Right lobe of liver (tissue), 4 donors: ENCODE measurements at regions not wholly inside any gene's neighbourhood (a gene's known extent, or its start where the extent isn't known, plus 50 kb on each side); places are given as distances from the start of the nearest gene placed in this dataset.

ENCODE experiments used
- POLR2A ChIP-seq: fragments of 450-650 bp; IDR thresholded peaks from one replicate; pipeline ENCODE4 v1.6.1; 2017; ENCODE audit warnings: antibody characterized with exemption, mild to moderate bottlenecking
- TF ChIP-seq, protein P1 (sequence below), 4 donors: fragments of 200-600 bp in 3 of 4; fragments of 450-650 bp in 1 of 4; IDR thresholded peaks; one replicate each; pipeline versions ENCODE4 v1.5.1 to v1.8.0; 2016 to 2022; ENCODE audit warnings: antibody characterized with exemption in 4 of 4, mild to moderate bottlenecking in 2 of 4
- donor health status: DM: no; HTN: no; CAD: no.
- donor health status: DM: no; HTN: no; CAD: no.
- donor health status: DM: no; HTN: yes; CAD: no.

DNA sequence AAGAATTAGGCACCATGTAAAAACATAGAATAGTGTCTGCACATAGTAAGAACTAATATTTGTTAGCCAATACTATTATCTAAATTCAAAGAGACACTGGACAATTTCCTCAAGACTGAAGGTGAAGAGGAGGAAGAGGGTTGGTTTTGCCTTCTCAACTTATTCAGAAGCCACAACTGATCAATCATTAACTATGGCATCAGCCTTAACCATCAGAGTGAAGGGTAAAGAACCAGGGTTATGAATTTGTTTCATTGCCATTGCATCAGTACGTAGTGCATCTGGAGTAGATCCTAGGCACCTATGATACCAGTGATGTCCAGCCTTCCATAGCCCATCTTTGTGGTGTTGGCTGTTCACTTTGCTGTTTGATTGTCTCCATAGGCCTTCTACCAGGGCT is 421.7 kb upstream of the DEPDC1 start:
- TF ChIP-seq, protein P1, sequence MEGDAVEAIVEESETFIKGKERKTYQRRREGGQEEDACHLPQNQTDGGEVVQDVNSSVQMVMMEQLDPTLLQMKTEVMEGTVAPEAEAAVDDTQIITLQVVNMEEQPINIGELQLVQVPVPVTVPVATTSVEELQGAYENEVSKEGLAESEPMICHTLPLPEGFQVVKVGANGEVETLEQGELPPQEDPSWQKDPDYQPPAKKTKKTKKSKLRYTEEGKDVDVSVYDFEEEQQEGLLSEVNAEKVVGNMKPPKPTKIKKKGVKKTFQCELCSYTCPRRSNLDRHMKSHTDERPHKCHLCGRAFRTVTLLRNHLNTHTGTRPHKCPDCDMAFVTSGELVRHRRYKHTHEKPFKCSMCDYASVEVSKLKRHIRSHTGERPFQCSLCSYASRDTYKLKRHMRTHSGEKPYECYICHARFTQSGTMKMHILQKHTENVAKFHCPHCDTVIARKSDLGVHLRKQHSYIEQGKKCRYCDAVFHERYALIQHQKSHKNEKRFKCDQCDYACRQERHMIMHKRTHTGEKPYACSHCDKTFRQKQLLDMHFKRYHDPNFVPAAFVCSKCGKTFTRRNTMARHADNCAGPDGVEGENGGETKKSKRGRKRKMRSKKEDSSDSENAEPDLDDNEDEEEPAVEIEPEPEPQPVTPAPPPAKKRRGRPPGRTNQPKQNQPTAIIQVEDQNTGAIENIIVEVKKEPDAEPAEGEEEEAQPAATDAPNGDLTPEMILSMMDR (IDR thresholded peaks at IDR 0.05): no peak
- no peak for TF ChIP-seq POLR2A
